KBM-7 (cell line): ENCODE measurements at regions not wholly inside any gene's neighbourhood (a gene's known extent, or its start where the extent isn't known, plus 50 kb on each side); places are given as distances from the start of the nearest gene placed in this dataset.
"Not testable (repeated sequence)": the region's sequence is repeated elsewhere in the genome, so short reads cannot be mapped to it uniquely, and the experiment has no call there.

Experiments
- DNase-seq: peaks from one replicate; pipeline ENCODE4 v3.0.0-alpha.2; 2015
- in situ Hi-C: fragments of 300-500 bp; cut with MboI; formaldehyde crosslinking; loops from 2 replicates; pipeline ENCODE4 v1.14.3; 2020; ENCODE audit warnings: low sequenced_read_pairs, low pct_unique_long_range_greater_than_20kb, mixed read lengths

- in situ Hi-C loops, result no loop called here
- no peak for DNase-seq
Measured at GRCh38 chr16:9014389-9014788, 50.7 kb upstream of the USP7 start.

DNA sequence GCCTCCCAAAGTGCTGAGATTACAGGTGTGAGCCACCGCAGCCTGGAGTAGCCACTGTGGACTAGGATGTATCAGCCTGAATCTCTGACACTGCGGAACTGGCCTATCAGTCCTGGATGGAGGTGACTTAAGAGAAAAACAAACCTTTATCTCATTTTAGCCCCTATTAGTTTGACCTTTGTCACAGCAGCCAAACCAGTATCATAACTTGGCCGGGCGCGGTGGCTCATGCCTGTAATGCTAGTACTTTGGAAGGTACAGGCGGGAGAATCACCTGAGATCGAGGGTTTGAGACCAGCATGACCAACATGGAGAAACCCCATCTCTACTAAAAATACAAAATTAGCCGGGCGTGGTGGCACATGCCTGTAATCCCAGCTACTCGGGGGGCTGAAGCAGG, 51.8 kb upstream of the USP7 start:
- DNase-seq, result no peak
- in situ Hi-C loops, result no loop called here

GRCh38 chr16:9016005-9016404, 52.3 kb upstream of the USP7 start:
- in situ Hi-C loops, DNase-seq: not testable (repeated sequence)

GRCh38 chr16:9016824-9017223, 53.1 kb upstream of the USP7 start:
- DNase-seq, result no peak
- in situ Hi-C loops, result no loop called here

- DNase-seq, result no peak
- in situ Hi-C loops, result no loop called here
Measured at GRCh38 chr16:9027070-9027799, 63.5 kb upstream of the USP7 start.

GRCh38 chr16:9028491-9028890, 63.0 kb upstream of the HAPSTR1 start:
- in situ Hi-C loops, DNase-seq: not testable (repeated sequence)

DNA sequence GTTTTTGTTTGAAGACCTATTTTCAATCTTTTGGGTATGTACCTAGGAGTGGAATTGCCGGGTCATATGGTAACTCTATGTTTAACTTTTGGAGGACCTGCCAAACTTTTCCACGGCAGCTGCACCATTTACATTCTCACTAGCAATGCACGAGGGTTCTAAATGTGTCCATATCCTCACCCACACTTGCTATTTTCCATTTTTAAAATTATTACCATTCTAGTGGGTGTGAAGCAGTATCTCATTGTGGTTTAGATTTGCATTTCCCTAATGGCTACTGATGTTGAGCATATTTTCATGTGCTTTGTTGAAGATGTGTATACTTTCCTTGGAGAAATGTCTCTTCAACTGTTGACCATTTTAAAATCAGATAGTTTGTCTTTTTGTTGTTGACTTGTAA, 60.3 kb upstream of the HAPSTR1 start:
- DNase-seq, result no peak

GRCh38 chr16:9033125-9033830, 58.2 kb upstream of the HAPSTR1 start:
- DNase-seq, result no peak
- in situ Hi-C loops, result no loop called here

More for the DNA sequence above, 60.3 kb upstream of the HAPSTR1 start:
- in situ Hi-C loops, result no loop called here

- in situ Hi-C loops, result no loop called here
- no peak for DNase-seq
Measured at GRCh38 chr16:9034056-9034455, 57.4 kb upstream of the HAPSTR1 start.

- in situ Hi-C loops, result no loop called here
- DNase-seq, result no peak
Measured at GRCh38 chr16:9035996-9036395, 55.4 kb upstream of the HAPSTR1 start.

DNA sequence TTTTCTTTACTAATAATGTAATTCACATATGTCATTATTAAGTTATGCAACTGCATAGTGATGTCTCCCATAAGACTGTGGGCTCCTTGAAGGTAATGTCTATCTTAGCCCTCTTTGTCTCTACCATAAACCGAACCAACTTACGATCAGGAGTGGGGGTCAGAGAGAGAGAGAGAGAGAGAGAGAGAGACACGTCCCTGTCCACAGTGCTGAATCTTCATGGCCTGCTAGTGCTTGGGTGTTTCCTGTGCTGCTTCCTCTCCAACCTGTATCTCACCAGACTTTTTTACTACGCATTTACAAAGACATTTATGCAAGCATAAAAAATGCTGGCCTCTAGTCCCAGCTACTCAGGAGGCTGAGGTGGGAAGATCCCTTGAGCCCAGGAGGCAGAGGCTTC, 52.2 kb upstream of the HAPSTR1 start:
- in situ Hi-C loops, result no loop called here
- peak; percentile 54 for DNase-seq

GRCh38 chr16:9040800-9041412, 50.5 kb upstream of the HAPSTR1 start:
- DNase-seq, result no peak
- in situ Hi-C loops, result no loop called here
